Central memory CD8-positive, alpha-beta T cell (primary cell): ENCODE measurements at regions not wholly inside any gene's neighbourhood (a gene's known extent, or its start where the extent isn't known, plus 50 kb on each side); places are given as distances from the start of the nearest gene placed in this dataset.
A peak's percentile ranks its signal among the peaks of the same experiment; 100 is the strongest.
"Not testable (repeated sequence)": the region's sequence is repeated elsewhere in the genome, so short reads cannot be mapped to it uniquely, and the experiment has no call there.

ENCODE experiments used
- ATAC-seq: fragments of 150-1000 bp; cut with Tn5 transposase; replicated peaks from 2 replicates; pipeline ENCODE4 v1.10.0; 2022; ENCODE audit warnings: mild to moderate bottlenecking, moderate FRiP score, moderate number of reproducible peaks; ENCODE audit not compliant: poor library complexity, severe bottlenecking; ENCODE audit errors: extremely low read depth
- DNase-seq, 2 donors: peaks; one replicate each; pipeline ENCODE4 v3.0.0; 2021; ENCODE audit warnings: low spot score in 2 of 2
- H3K27ac Mint-ChIP-seq: one replicate; pipeline ENCODE4 v1.8.0; 2022; ENCODE audit warnings: low read depth, mild to moderate bottlenecking, moderate library complexity, mixed read lengths
- H3K27me3 Mint-ChIP-seq: one replicate; pipeline ENCODE4 v1.8.0; 2022; ENCODE audit warnings: mixed read lengths
- H3K36me3 Mint-ChIP-seq: one replicate; pipeline ENCODE4 v1.8.0; 2022; ENCODE audit warnings: mild to moderate bottlenecking, moderate library complexity, mixed read lengths; ENCODE audit not compliant: insufficient read depth
- H3K4me1 Mint-ChIP-seq: one replicate; pipeline ENCODE4 v1.8.0; 2022; ENCODE audit warnings: mixed read lengths
- H3K4me3 Mint-ChIP-seq: one replicate; pipeline ENCODE4 v1.8.0; 2022; ENCODE audit warnings: mild to moderate bottlenecking, moderate library complexity, mixed read lengths
- H3K9me3 Mint-ChIP-seq: one replicate; pipeline ENCODE4 v1.8.0; 2022; ENCODE audit warnings: mixed read lengths

GRCh38 chr9:33731625-33732024, 63.7 kb upstream of the PRSS3 start:
- Mint-ChIP-seq H3K27ac (no peak overlapping the region), H3K4me3 (no peak overlapping the region), H3K9me3 (no peaks in the 10 kb centered on the region), H3K4me1 (no peaks in the 10 kb centered on the region), H3K27me3 (peaks cover 75% of the 10 kb centered on the region), H3K36me3 (peaks cover 2% of the 10 kb centered on the region)
- DNase-seq (no peak), ATAC-seq (no peak)

- DNase-seq, ATAC-seq, H3K4me3 Mint-ChIP-seq: not testable (repeated sequence)
These were observed 61.0 kb upstream of the PRSS3 start for GRCh38 chr9:33734247-33734940.

GRCh38 chr9:33734941-33735835, 60.2 kb upstream of the PRSS3 start:
- not testable (repeated sequence) for H3K9me3 Mint-ChIP-seq, H3K4me1 Mint-ChIP-seq, H3K36me3 Mint-ChIP-seq, DNase-seq, ATAC-seq, H3K4me3 Mint-ChIP-seq, H3K27ac Mint-ChIP-seq
- H3K27me3 Mint-ChIP-seq = peaks cover 70% of the 10 kb centered on the region

More at GRCh38 chr9:33734247-33734940, 61.0 kb upstream of the PRSS3 start:
- not testable (repeated sequence) for H3K4me1 Mint-ChIP-seq, H3K9me3 Mint-ChIP-seq, H3K27ac Mint-ChIP-seq, H3K36me3 Mint-ChIP-seq
- H3K27me3 Mint-ChIP-seq = peaks cover 78% of the 10 kb centered on the region

GRCh38 chr9:33737811-33738606, 57.4 kb upstream of the PRSS3 start:
- H3K4me1 Mint-ChIP-seq = peaks cover 5% of the 10 kb centered on the region
- no peak overlapping the region for H3K27ac Mint-ChIP-seq
- H3K27me3 Mint-ChIP-seq = peaks cover 43% of the 10 kb centered on the region

GRCh38 chr9:33739398-33739797, 56.0 kb upstream of the PRSS3 start:
- peaks cover 5% of the 10 kb centered on the region for H3K9me3 Mint-ChIP-seq

More at GRCh38 chr9:33737811-33738606, 57.4 kb upstream of the PRSS3 start:
- peaks cover 5% of the 10 kb centered on the region for H3K9me3 Mint-ChIP-seq
- DNase-seq (no peak), ATAC-seq (peak; percentile 24)
- H3K4me3 Mint-ChIP-seq = no peak overlapping the region
- H3K36me3 Mint-ChIP-seq = no peaks in the 10 kb centered on the region

GRCh38 chr9:33740075-33740474, 55.3 kb upstream of the PRSS3 start:
- Mint-ChIP-seq H3K9me3 (peaks cover 5% of the 10 kb centered on the region), H3K4me3 (no peak overlapping the region), H3K36me3 (no peaks in the 10 kb centered on the region), H3K27ac (no peak overlapping the region), H3K27me3 (peaks cover 28% of the 10 kb centered on the region), H3K4me1 (peaks cover 5% of the 10 kb centered on the region)
- ATAC-seq (no peak), DNase-seq (no peak)

More at GRCh38 chr9:33739398-33739797, 56.0 kb upstream of the PRSS3 start:
- no peak for ATAC-seq
- no peak for DNase-seq
- peaks cover 5% of the 10 kb centered on the region for H3K4me1 Mint-ChIP-seq
- H3K27me3 Mint-ChIP-seq = peaks cover 35% of the 10 kb centered on the region
- no peaks in the 10 kb centered on the region for H3K36me3 Mint-ChIP-seq
- no peak overlapping the region for H3K4me3 Mint-ChIP-seq
- H3K27ac Mint-ChIP-seq = no peak overlapping the region

- H3K27me3 Mint-ChIP-seq = peaks cover 19% of the 10 kb centered on the region
- not testable (repeated sequence) for H3K4me1 Mint-ChIP-seq, H3K9me3 Mint-ChIP-seq, H3K4me3 Mint-ChIP-seq, H3K27ac Mint-ChIP-seq, H3K36me3 Mint-ChIP-seq, DNase-seq, ATAC-seq
These were observed 54.4 kb upstream of the PRSS3 start for GRCh38 chr9:33740958-33741357.

- ATAC-seq (no peak), DNase-seq (no peak)
- no peaks in the 10 kb centered on the region for H3K36me3 Mint-ChIP-seq
- peaks cover 11% of the 10 kb centered on the region for H3K27me3 Mint-ChIP-seq
- no peak overlapping the region for H3K27ac Mint-ChIP-seq
- H3K4me3 Mint-ChIP-seq = no peak overlapping the region
- H3K4me1 Mint-ChIP-seq = peaks cover 5% of the 10 kb centered on the region
- H3K9me3 Mint-ChIP-seq = peaks cover 5% of the 10 kb centered on the region
These were observed 53.3 kb upstream of the PRSS3 start for GRCh38 chr9:33742051-33742450.

GRCh38 chr9:33742519-33742918, 52.8 kb upstream of the PRSS3 start:
- Mint-ChIP-seq H3K27ac (no peak overlapping the region), H3K9me3 (peaks cover 5% of the 10 kb centered on the region), H3K4me1 (peaks cover 5% of the 10 kb centered on the region), H3K4me3 (no peak overlapping the region), H3K27me3 (peaks cover 11% of the 10 kb centered on the region), H3K36me3 (no peaks in the 10 kb centered on the region)
- ATAC-seq (no peak), DNase-seq (no peak)
